OCI-LY7 (cell line): ENCODE measurements at regions not wholly inside any gene's neighbourhood (a gene's known extent, or its start where the extent isn't known, plus 50 kb on each side); places are given as distances from the start of the nearest gene placed in this dataset.

Experiments used
- EZH2phosphoT487 ChIP-seq: fragments of 200-600 bp; sonication (generic); IDR thresholded peaks from 2 replicates; pipeline ENCODE4 v1.6.1; 2018; ENCODE audit warnings: low read depth, borderline replicate concordance, mild to moderate bottlenecking, mixed run types, antibody characterized with exemption, low read length, moderate library complexity, mixed read lengths
- TF ChIP-seq, protein P1 (sequence below): fragments of 200-600 bp; sonication (generic); conservative IDR thresholded peaks from 2 replicates; pipeline ENCODE4 v1.5.1; 2014; ENCODE audit warnings: mild to moderate bottlenecking, antibody characterized with exemption, low read length, moderate library complexity, mixed read lengths

DNA sequence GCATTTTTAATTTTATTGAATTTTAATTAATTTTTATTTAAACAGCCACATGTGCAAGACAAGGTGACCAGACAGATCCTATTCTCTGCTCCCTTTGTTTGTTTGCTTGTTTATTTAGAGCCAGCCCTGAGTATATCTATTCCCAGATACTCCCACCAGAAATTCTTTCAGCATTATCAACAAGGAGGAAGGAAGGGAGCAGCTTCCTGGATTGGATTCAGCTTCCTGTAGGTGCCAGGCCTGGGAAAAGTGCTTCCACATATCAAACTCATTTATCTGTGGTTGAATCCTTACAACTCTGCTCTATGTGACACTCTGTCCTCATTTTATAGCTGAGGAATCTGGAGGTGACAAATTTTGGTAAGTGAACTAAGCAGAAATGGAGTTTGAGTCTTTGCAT lies 60.5 kb upstream of the KLF7 start:
- TF ChIP-seq, protein P1, sequence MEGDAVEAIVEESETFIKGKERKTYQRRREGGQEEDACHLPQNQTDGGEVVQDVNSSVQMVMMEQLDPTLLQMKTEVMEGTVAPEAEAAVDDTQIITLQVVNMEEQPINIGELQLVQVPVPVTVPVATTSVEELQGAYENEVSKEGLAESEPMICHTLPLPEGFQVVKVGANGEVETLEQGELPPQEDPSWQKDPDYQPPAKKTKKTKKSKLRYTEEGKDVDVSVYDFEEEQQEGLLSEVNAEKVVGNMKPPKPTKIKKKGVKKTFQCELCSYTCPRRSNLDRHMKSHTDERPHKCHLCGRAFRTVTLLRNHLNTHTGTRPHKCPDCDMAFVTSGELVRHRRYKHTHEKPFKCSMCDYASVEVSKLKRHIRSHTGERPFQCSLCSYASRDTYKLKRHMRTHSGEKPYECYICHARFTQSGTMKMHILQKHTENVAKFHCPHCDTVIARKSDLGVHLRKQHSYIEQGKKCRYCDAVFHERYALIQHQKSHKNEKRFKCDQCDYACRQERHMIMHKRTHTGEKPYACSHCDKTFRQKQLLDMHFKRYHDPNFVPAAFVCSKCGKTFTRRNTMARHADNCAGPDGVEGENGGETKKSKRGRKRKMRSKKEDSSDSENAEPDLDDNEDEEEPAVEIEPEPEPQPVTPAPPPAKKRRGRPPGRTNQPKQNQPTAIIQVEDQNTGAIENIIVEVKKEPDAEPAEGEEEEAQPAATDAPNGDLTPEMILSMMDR, result no peak
- TF ChIP-seq EZH2phosphoT487, result no peak
